T follicular helper cell (primary cell): ENCODE measurements at regions not wholly inside any gene's neighbourhood (a gene's known extent, or its start where the extent isn't known, plus 50 kb on each side); places are given as distances from the start of the nearest gene placed in this dataset.

Source experiments
- DNase-seq: peaks from one replicate; pipeline ENCODE4 v3.0.0-alpha.2; 2020; ENCODE audit warnings: low read depth

DNA sequence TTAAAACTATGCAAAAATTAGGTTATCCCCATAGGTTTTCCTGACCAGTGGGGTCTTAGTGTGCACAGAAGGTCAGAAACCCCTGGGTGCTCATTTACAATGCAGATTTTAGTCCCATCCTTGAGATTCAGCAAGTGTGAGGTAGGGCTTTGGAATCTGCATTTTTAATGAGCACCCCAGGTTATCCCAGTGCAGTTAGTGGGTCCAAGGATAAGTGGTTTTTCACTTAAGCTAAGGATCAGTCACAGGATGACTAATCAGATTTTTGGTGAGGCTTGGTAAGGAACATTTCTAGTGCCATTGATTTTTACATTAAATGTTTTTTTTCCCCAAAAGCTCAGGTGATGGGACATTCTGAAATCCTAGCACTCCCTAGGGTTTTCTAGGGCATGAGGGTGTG lies 50.7 kb upstream of the MGAT5 start:
- DNase-seq = no peak
